SK-N-SH (cell line): ENCODE measurements at regions not wholly inside any gene's neighbourhood (a gene's known extent, or its start where the extent isn't known, plus 50 kb on each side); places are given as distances from the start of the nearest gene placed in this dataset.

Experiments
- CTCF ChIA-PET: fragments of 300-600, 350-600 bp; formaldehyde crosslinking; extraction: SDS; loops from one replicate; lab custom pipeline; 2021; lab: Yijun Ruan, JAX
- POLR2A ChIA-PET: fragments of 350-600 bp; sonication (Branson Sonifier 250); formaldehyde crosslinking; extraction: SDS; loops from one replicate; lab custom pipeline; 2020; ENCODE audit warnings: antibody characterized with exemption, inconsistent platforms; lab: Yijun Ruan, JAX
- DNase-seq: peaks from one replicate; pipeline ENCODE4 v3.0.0; 2012
- H2AFZ ChIP-seq: fragments of 200-600 bp; sonication (generic); 2 replicates; pipeline ENCODE4 v1.8.1; 2016; ENCODE audit warnings: antibody characterized with exemption, mild to moderate bottlenecking, low read depth
- H3F3A ChIP-seq: fragments of 200-600 bp; sonication (generic); replicated peaks from 2 replicates; pipeline ENCODE3; 2016; ENCODE audit warnings: antibody characterized with exemption, mild to moderate bottlenecking; ENCODE audit not compliant: insufficient read depth
- H3K27ac ChIP-seq, 2 experiments: fragments of 200-500 bp in 1 of 2; fragments of 200-600 bp in 1 of 2; sonication (Bioruptor generic) in 1 of 2; sonication (generic), shearing (Covaris generic) in 1 of 2; 2 replicates each; pipeline versions ENCODE4 v1.5.1 to v1.6.1; 2014 to 2016; ENCODE audit warnings: low read depth in 2 of 2, inconsistent platforms in 1 of 2, low read length in 1 of 2, mild to moderate bottlenecking in 1 of 2, mixed read lengths in 1 of 2
- H3K27me3 ChIP-seq: fragments of 200-600 bp; sonication (generic), shearing (Covaris generic); 2 replicates; pipeline ENCODE4 v1.6.1; 2016; ENCODE audit warnings: mixed run types; ENCODE audit not compliant: insufficient read depth
- H3K36me3 ChIP-seq, 2 experiments: fragments of 200-500 bp in 1 of 2; fragments of 200-600 bp in 1 of 2; sonication (Bioruptor generic) in 1 of 2; sonication (generic) in 1 of 2; replicated peaks in 1 of 2; 2 replicates each; pipeline versions ENCODE3 to v1.5.1; 2014 to 2016; ENCODE audit warnings: low read length in 1 of 2, mild to moderate bottlenecking in 1 of 2; ENCODE audit not compliant: insufficient read depth in 2 of 2, control insufficient read depth in 1 of 2
- H3K4me1 ChIP-seq, 2 experiments: fragments of 200-500 bp in 1 of 2; fragments of 200-600 bp in 1 of 2; sonication (Bioruptor generic) in 1 of 2; sonication (generic), shearing (Covaris generic) in 1 of 2; 2 replicates each; pipeline versions ENCODE4 v1.5.1 to v1.6.1; 2014 to 2016; ENCODE audit warnings: low read depth in 1 of 2, low read length in 1 of 2, mixed run types in 1 of 2; ENCODE audit not compliant: insufficient read depth in 2 of 2, control insufficient read depth in 1 of 2
- H3K4me2 ChIP-seq: fragments of 200-600 bp; sonication (generic), shearing (Covaris generic); 2 replicates; pipeline ENCODE4 v1.6.1; 2017; ENCODE audit warnings: mixed run types
- H3K4me3 ChIP-seq, 2 experiments: fragments of 200-500 bp in 1 of 2; fragments of 200-600 bp in 1 of 2; sonication (Bioruptor generic) in 1 of 2; sonication (generic), shearing (Covaris generic) in 1 of 2; 2 replicates each; pipeline versions ENCODE4 v1.5.1 to v1.8.1; 2014 to 2016; ENCODE audit warnings: low read depth in 2 of 2, inconsistent platforms in 1 of 2, low read length in 1 of 2, mild to moderate bottlenecking in 1 of 2, mixed read lengths in 1 of 2, moderate library complexity in 1 of 2
- H3K79me2 ChIP-seq: fragments of 200-600 bp; sonication (generic); 2 replicates; pipeline ENCODE4 v1.8.1; 2017; ENCODE audit warnings: mild to moderate bottlenecking; ENCODE audit not compliant: insufficient read depth
- H3K9ac ChIP-seq: fragments of 200-600 bp; sonication (generic); 2 replicates; pipeline ENCODE4 v1.6.1; 2017; ENCODE audit warnings: mixed run types
- H3K9me2 ChIP-seq: fragments of 200-600 bp; sonication (generic); 2 replicates; pipeline ENCODE4 v1.6.1; 2017; ENCODE audit warnings: mixed run types
- H3K9me3 ChIP-seq: fragments of 200-600 bp; sonication (generic); 2 replicates; pipeline ENCODE4 v1.6.1; 2017; ENCODE audit warnings: mixed run types, mild to moderate bottlenecking, moderate library complexity
- H4K20me1 ChIP-seq: fragments of 200-600 bp; sonication (generic); 2 replicates; pipeline ENCODE4 v1.6.1; 2017; ENCODE audit warnings: mild to moderate bottlenecking, mixed run types; ENCODE audit not compliant: insufficient read depth
- EP300 ChIP-seq, 2 experiments: IDR thresholded peaks; 2 replicates each; pipeline versions ENCODE4 v1.4.0 to v1.6.1; 2012; ENCODE audit warnings: borderline replicate concordance in 1 of 2, low read depth in 1 of 2, low read length in 1 of 2
- EZH2phosphoT487 ChIP-seq: fragments of 200-600 bp; sonication (generic); IDR thresholded peaks from 2 replicates; pipeline ENCODE4 v1.6.1; 2017; ENCODE audit warnings: low read depth, mixed run types, mild to moderate bottlenecking, antibody characterized with exemption, moderate library complexity, borderline replicate concordance
- FOSL2 ChIP-seq: IDR thresholded peaks from 2 replicates; pipeline ENCODE4 v1.4.0; 2012; ENCODE audit warnings: low read depth, mild to moderate bottlenecking, moderate library complexity, borderline replicate concordance
- FOXJ3 ChIP-seq: sonication (generic); formaldehyde crosslinking; IDR thresholded peaks from 2 replicates; pipeline ENCODE4 v1.5.1; 2020; ENCODE audit warnings: mild to moderate bottlenecking, missing genetic modification reagents
- FOXM1 ChIP-seq: IDR thresholded peaks from 2 replicates; pipeline ENCODE4 v1.4.0; 2012; ENCODE audit warnings: low read depth, mild to moderate bottlenecking
- NFIC ChIP-seq: IDR thresholded peaks from 2 replicates; pipeline ENCODE4 v1.4.0; 2012; ENCODE audit warnings: borderline replicate concordance
- NRF1 ChIP-seq: IDR thresholded peaks from 2 replicates; pipeline ENCODE4 v1.6.1; 2012; ENCODE audit warnings: low read depth, mild to moderate bottlenecking, low read length
- RAD21 ChIP-seq: IDR thresholded peaks from 2 replicates; pipeline ENCODE4 v1.6.1; 2012; ENCODE audit warnings: mild to moderate bottlenecking, low read length
- RCOR1 ChIP-seq: fragments of 150-350 bp; IDR thresholded peaks from 2 replicates; pipeline ENCODE4 v1.6.1; 2017; ENCODE audit warnings: antibody characterized with exemption, low read length
- RFX5 ChIP-seq: IDR thresholded peaks from 2 replicates; pipeline ENCODE4 v1.6.1; 2012; ENCODE audit warnings: mild to moderate bottlenecking, improper control_type of control experiment, low read length
- TCF12 ChIP-seq: IDR thresholded peaks from 2 replicates; pipeline ENCODE4 v1.4.0; 2012
- YY1 ChIP-seq: IDR thresholded peaks from 2 replicates; pipeline ENCODE4 v1.4.0; 2012; ENCODE audit warnings: low read depth, mild to moderate bottlenecking
- WGBS: methylation state at CpG from one replicate; pipeline ENCODE4 v1.1.6; 2017; ENCODE audit warnings: low lambda C conversion rate; 5-methylcytosine and 5-hydroxymethylcytosine counted together
- TF ChIP-seq, protein P1 (sequence below): IDR thresholded peaks from 2 replicates; pipeline ENCODE4 v1.4.0; 2012; ENCODE audit warnings: low read depth, borderline replicate concordance
- TF ChIP-seq, protein P2 (sequence below): IDR thresholded peaks from 2 replicates; pipeline ENCODE4 v1.4.0; 2012; ENCODE audit warnings: low read depth
- TF ChIP-seq, protein P3 (sequence below): fragments of 150-350 bp; IDR thresholded peaks from 2 replicates; pipeline ENCODE4 v1.6.1; 2016; ENCODE audit warnings: mild to moderate bottlenecking, low read depth, low read length

DNA sequence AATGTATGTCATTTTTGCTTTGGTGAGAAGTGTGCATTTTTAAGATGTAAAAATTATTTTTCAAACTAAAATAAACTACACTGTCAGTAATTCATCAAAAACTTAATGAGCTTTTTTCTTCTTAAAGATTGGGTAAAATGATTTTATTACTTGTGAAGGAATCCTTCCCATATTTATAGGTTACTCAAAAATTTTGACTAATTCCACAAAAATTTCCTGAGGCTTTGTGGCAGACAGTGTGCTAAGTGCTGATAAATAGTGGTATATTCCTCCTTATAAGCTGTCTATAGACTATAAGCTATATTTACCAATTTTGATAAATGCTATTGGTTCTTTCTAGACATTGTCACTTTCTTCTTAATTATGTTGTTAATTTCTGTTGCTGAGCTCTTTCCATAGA lies 284.5 kb upstream of the SEMA6D start:
- H4K20me1 ChIP-seq: no peaks in the 10 kb centered on the region
- no peaks in the 10 kb centered on the region for H3K79me2 ChIP-seq
- H2AFZ ChIP-seq: no peak overlapping the region
- H3K9me3 ChIP-seq: no peaks in the 10 kb centered on the region
- no peak overlapping the region for H3K4me2 ChIP-seq
- peaks cover 0 to 6% of the 10 kb centered on the region in 2 experiments; a peak in 1 of 4 replicates for H3K4me1 ChIP-seq
- H3K27ac ChIP-seq: no peak overlapping the region
- no peaks in the 10 kb centered on the region for H3F3A ChIP-seq
- H3K9me2 ChIP-seq: no peaks in the 10 kb centered on the region
- no peaks in the 10 kb centered on the region for H3K27me3 ChIP-seq
- TF ChIP-seq YY1 (no peak), EZH2phosphoT487 (no peak), FOSL2 (no peak), NFIC (no peak)
- no peak for DNase-seq
- H3K4me3 ChIP-seq: no peak overlapping the region
- H3K36me3 ChIP-seq: no peaks in the 10 kb centered on the region
- POLR2A ChIA-PET: no interaction called here
- CTCF ChIA-PET: no interaction called here
- H3K9ac ChIP-seq: no peak overlapping the region

DNA sequence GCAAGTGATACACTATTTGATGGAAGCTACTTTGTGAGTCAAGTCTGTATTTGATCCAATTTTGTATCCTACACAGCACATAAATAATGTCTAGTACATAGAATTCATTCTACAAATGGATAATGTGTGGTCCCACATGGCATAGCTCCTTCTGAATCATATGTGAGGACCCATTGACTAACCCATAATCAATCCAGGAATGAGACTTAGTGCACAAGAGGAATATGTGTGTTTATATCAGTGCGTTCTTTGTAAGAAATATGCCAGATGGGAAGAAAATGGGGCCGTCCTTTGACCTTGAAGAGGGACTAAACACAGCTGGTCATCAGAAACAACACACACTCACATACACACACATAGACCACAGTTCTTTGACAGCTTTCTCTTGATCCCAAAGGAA lies 282.7 kb upstream of the SEMA6D start:
- CTCF ChIA-PET: interaction anchor here (0.6 kb wide), 1 partner anchor 754 kb away, joined by 4 read pairs; no protein-coding TSS in a partner anchor
- no peaks in the 10 kb centered on the region for H3K27me3 ChIP-seq
- no peaks in the 10 kb centered on the region for H4K20me1 ChIP-seq
- no peaks in the 10 kb centered on the region for H3K9me2 ChIP-seq
- DNase-seq: no peak
- no peak overlapping the region for H3K4me2 ChIP-seq
- no peaks in the 10 kb centered on the region for H3K36me3 ChIP-seq
- no peak overlapping the region for H2AFZ ChIP-seq
- no peaks in the 10 kb centered on the region for H3F3A ChIP-seq
- H3K27ac ChIP-seq: no peak overlapping the region
- no peak overlapping the region for H3K9ac ChIP-seq
- no peak for TF ChIP-seq RAD21
- no peak for TF ChIP-seq FOXJ3 (CRISPR knock-in tag)
- TF ChIP-seq FOXM1: no peak
- TF ChIP-seq, protein P1, sequence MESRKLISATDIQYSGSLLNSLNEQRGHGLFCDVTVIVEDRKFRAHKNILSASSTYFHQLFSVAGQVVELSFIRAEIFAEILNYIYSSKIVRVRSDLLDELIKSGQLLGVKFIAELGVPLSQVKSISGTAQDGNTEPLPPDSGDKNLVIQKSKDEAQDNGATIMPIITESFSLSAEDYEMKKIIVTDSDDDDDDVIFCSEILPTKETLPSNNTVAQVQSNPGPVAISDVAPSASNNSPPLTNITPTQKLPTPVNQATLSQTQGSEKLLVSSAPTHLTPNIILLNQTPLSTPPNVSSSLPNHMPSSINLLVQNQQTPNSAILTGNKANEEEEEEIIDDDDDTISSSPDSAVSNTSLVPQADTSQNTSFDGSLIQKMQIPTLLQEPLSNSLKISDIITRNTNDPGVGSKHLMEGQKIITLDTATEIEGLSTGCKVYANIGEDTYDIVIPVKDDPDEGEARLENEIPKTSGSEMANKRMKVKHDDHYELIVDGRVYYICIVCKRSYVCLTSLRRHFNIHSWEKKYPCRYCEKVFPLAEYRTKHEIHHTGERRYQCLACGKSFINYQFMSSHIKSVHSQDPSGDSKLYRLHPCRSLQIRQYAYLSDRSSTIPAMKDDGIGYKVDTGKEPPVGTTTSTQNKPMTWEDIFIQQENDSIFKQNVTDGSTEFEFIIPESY: no peak
- no peak for TF ChIP-seq RFX5
- TF ChIP-seq TCF12: no peak
- no peak for TF ChIP-seq NFIC
- TF ChIP-seq, protein P2, sequence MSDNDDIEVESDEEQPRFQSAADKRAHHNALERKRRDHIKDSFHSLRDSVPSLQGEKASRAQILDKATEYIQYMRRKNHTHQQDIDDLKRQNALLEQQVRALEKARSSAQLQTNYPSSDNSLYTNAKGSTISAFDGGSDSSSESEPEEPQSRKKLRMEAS: no peak
- TF ChIP-seq EP300 (IDR thresholded peaks at IDR 0.05; ENCODE audit: borderline replicate concordance in 1 of 2, low read depth in 1 of 2, low read length in 1 of 2): no peak
- TF ChIP-seq NRF1: no peak
- no peak for TF ChIP-seq RCOR1
- TF ChIP-seq YY1: no peak
- TF ChIP-seq FOSL2: no peak
- TF ChIP-seq, protein P3, sequence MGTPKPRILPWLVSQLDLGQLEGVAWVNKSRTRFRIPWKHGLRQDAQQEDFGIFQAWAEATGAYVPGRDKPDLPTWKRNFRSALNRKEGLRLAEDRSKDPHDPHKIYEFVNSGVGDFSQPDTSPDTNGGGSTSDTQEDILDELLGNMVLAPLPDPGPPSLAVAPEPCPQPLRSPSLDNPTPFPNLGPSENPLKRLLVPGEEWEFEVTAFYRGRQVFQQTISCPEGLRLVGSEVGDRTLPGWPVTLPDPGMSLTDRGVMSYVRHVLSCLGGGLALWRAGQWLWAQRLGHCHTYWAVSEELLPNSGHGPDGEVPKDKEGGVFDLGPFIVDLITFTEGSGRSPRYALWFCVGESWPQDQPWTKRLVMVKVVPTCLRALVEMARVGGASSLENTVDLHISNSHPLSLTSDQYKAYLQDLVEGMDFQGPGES: no peak
- H3K4me3 ChIP-seq: no peak overlapping the region
- H3K9me3 ChIP-seq: no peaks in the 10 kb centered on the region
- POLR2A ChIA-PET: no interaction called here
- WGBS: 50% methylated on average over 2 of the region's 2 CpGs
- peaks cover 0 to 6% of the 10 kb centered on the region in 2 experiments; a peak in 1 of 4 replicates for H3K4me1 ChIP-seq
- no peaks in the 10 kb centered on the region for H3K79me2 ChIP-seq
